GM13976 (cell line): ENCODE measurements at regions not wholly inside any gene's neighbourhood (a gene's known extent, or its start where the extent isn't known, plus 50 kb on each side); places are given as distances from the start of the nearest gene placed in this dataset.
"Not testable (repeated sequence)": the region's sequence is repeated elsewhere in the genome, so short reads cannot be mapped to it uniquely, and the experiment has no call there.

ENCODE experiments used
- DNase-seq: peaks from one replicate; pipeline ENCODE4 v3.0.0; 2012; ENCODE audit warnings: low spot score
- in situ Hi-C: fragments of 300-500 bp; cut with MboI; formaldehyde crosslinking; loops from one replicate; pipeline ENCODE4 v1.12.0; 2022; ENCODE audit warnings: low sequenced_read_pairs, mixed read lengths, inconsistent platforms; ENCODE audit not compliant: unreplicated experiment
- TF ChIP-seq, protein P1 (sequence below): IDR thresholded peaks from 2 replicates; pipeline ENCODE4 v1.5.1; 2012; ENCODE audit warnings: borderline replicate concordance, mild to moderate bottlenecking; ENCODE audit not compliant: insufficient read depth; ENCODE audit errors: extremely low read depth, missing control alignments, control extremely low read depth

- TF ChIP-seq, protein P1, sequence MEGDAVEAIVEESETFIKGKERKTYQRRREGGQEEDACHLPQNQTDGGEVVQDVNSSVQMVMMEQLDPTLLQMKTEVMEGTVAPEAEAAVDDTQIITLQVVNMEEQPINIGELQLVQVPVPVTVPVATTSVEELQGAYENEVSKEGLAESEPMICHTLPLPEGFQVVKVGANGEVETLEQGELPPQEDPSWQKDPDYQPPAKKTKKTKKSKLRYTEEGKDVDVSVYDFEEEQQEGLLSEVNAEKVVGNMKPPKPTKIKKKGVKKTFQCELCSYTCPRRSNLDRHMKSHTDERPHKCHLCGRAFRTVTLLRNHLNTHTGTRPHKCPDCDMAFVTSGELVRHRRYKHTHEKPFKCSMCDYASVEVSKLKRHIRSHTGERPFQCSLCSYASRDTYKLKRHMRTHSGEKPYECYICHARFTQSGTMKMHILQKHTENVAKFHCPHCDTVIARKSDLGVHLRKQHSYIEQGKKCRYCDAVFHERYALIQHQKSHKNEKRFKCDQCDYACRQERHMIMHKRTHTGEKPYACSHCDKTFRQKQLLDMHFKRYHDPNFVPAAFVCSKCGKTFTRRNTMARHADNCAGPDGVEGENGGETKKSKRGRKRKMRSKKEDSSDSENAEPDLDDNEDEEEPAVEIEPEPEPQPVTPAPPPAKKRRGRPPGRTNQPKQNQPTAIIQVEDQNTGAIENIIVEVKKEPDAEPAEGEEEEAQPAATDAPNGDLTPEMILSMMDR = no peak
- DNase-seq = no peak
- in situ Hi-C loops = no loop called here
Measured at GRCh38 chr7:81075150-81075549, 156.3 kb upstream of the SEMA3C start.

DNA sequence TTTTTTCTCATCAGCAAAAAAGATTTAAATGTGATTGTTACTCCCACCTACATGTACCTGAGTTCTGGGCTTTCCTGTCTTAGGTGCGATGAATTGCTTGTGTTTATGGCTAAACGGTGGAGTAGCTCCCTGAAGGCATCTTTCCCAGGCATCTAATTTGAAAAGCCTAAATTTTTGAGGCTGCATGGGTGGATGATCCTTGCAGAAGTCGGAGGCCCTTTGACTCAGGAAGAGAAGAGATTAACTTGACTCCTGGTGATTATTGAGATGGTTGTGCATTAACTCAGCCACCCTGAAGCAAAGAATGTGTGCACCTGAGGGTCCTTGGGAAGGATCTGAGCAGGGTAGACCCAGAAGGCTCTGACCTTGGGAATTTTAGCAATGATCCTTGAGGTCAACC lies 155.6 kb upstream of the SEMA3C start:
- in situ Hi-C loops = no loop called here
- TF ChIP-seq, protein P1 = no peak
- DNase-seq = no peak

DNA sequence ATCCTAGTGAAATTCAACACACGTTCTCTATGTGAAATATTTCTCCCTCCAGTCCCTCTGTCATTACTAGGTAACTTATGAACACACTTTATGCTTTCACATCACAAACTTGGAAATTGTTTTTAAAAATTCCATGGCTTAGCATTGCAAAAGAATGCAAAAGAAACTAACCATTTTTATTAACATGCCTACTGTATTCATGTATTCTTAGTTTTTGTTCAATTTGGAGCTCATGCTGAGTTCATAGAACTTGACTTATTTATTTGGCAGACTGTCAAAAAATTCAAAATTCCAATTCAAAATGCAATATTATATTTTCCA lies 155.0 kb upstream of the SEMA3C start:
- in situ Hi-C loops = no loop called here
- no peak for DNase-seq
- TF ChIP-seq, protein P1 = no peak

GRCh38 chr7:81070956-81071355 lies 152.1 kb upstream of the SEMA3C start:
- in situ Hi-C loops = no loop called here

DNA sequence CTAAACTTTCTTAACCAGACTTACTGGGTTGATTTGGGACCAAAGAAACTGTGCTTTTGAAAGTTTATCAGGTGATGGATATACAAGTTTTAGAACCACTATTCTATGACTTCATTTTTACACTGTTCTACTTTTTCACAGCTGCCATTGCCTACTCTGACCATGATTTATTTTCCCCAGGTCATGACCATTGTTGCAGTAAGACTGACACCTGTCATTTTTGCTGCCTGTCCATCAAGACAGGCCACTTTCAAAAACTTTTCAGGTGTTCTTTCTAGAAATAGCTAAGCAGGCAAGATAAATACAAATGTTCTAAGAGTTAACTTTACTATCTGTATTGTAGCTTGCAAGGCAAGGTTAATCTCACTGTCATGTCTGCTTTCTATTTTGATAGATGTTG lies 147.9 kb upstream of the SEMA3C start:
- TF ChIP-seq, protein P1 = no peak
- DNase-seq = no peak
- in situ Hi-C loops = no loop called here

More at GRCh38 chr7:81070956-81071355, 152.1 kb upstream of the SEMA3C start:
- TF ChIP-seq, protein P1 = no peak
- no peak for DNase-seq

GRCh38 chr7:81064426-81064825 lies 145.6 kb upstream of the SEMA3C start:
- in situ Hi-C loops = no loop called here
- TF ChIP-seq, protein P1 = no peak
- DNase-seq = no peak

- DNase-seq = no peak
- in situ Hi-C loops = no loop called here
- TF ChIP-seq, protein P1 = no peak
Measured at GRCh38 chr7:81062755-81063154, 143.9 kb upstream of the SEMA3C start.

DNA sequence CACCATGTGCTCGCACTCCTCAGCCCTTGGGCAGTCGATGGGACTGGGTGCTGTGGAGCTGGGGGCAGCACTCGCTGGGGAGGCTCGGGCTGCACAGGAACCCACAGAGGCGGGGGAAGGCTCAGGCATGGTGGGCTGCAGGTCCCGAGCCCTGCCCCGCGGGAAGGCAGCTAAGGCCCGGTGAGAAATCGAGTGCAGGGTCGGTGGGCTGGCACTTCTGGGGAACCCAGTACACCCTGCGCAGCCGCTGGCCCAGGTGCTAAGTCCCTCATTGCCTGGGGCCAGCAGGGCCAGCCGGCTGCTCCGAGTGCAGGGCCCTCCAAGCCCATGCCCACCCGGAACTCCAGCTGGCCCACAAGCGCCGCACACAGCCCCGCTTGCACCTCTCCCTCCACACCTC lies 138.6 kb upstream of the SEMA3C start:
- in situ Hi-C loops, DNase-seq: not testable (repeated sequence)
